Trophoblast cell (in vitro differentiated cells and primary cell): ENCODE measurements at regions not wholly inside any gene's neighbourhood (a gene's known extent, or its start where the extent isn't known, plus 50 kb on each side); places are given as distances from the start of the nearest gene placed in this dataset.

ENCODE experiments used
- DNase-seq, 2 donors: peaks; one replicate each; pipeline ENCODE4 v3.0.0-alpha.2; 2016
- H2AFZ ChIP-seq: 2 replicates; pipeline ENCODE4 v1.6.1; 2013; ENCODE audit warnings: low read length, moderate library complexity, mild to moderate bottlenecking; ENCODE audit not compliant: insufficient read depth, poor library complexity
- H2AK5ac ChIP-seq: 2 replicates; pipeline ENCODE4 v1.6.1; 2013; ENCODE audit warnings: mild to moderate bottlenecking, low read length
- H2BK120ac ChIP-seq: 2 replicates; pipeline ENCODE4 v1.6.1; 2013; ENCODE audit warnings: low read length, mild to moderate bottlenecking, moderate library complexity; ENCODE audit not compliant: insufficient read depth, poor library complexity
- H2BK12ac ChIP-seq: 2 replicates; pipeline ENCODE4 v1.6.1; 2013; ENCODE audit warnings: mild to moderate bottlenecking, low read length, moderate library complexity
- H2BK5ac ChIP-seq: 2 replicates; pipeline ENCODE4 v1.6.1; 2013; ENCODE audit warnings: low read length, low read depth, moderate library complexity, mild to moderate bottlenecking; ENCODE audit not compliant: poor library complexity
- H3K14ac ChIP-seq: 2 replicates; pipeline ENCODE4 v1.6.1; 2013; ENCODE audit warnings: mild to moderate bottlenecking, low read length
- H3K18ac ChIP-seq: 2 replicates; pipeline ENCODE4 v1.6.1; 2013; ENCODE audit warnings: mild to moderate bottlenecking, low read length
- H3K23ac ChIP-seq: 2 replicates; pipeline ENCODE4 v1.6.1; 2013; ENCODE audit warnings: low read length
- H3K27ac ChIP-seq: 2 replicates; pipeline ENCODE4 v1.5.1; 2013; ENCODE audit warnings: low read depth, mild to moderate bottlenecking, inconsistent platforms, low read length, moderate library complexity
- H3K27me3 ChIP-seq: 2 replicates; pipeline ENCODE4 v1.6.1; 2013; ENCODE audit warnings: inconsistent platforms, mild to moderate bottlenecking, low read length, moderate library complexity; ENCODE audit not compliant: insufficient read depth
- H3K36me3 ChIP-seq, 2 experiments: 1 replicate in 1 of 2; 2 replicates in 1 of 2; pipeline ENCODE4 v1.6.1; 2013; ENCODE audit warnings: low read length in 2 of 2, mild to moderate bottlenecking in 2 of 2, moderate library complexity in 1 of 2; ENCODE audit not compliant: insufficient read depth in 2 of 2, control insufficient read depth in 1 of 2
- H3K4ac ChIP-seq: 2 replicates; pipeline ENCODE4 v1.6.1; 2013; ENCODE audit warnings: low read depth, mild to moderate bottlenecking, low read length, moderate library complexity
- H3K4me1 ChIP-seq, 2 experiments: 1 replicate in 1 of 2; 2 replicates in 1 of 2; pipeline ENCODE4 v1.6.1; 2013; ENCODE audit warnings: low read length in 2 of 2, mild to moderate bottlenecking in 2 of 2, moderate library complexity in 1 of 2; ENCODE audit not compliant: insufficient read depth in 2 of 2, control insufficient read depth in 1 of 2
- H3K4me2 ChIP-seq: 2 replicates; pipeline ENCODE4 v1.6.1; 2013; ENCODE audit warnings: inconsistent platforms, mild to moderate bottlenecking, low read length, moderate library complexity
- H3K4me3 ChIP-seq: 2 replicates; pipeline ENCODE4 v1.5.1; 2013; ENCODE audit warnings: mild to moderate bottlenecking, low read depth, low read length, inconsistent platforms
- H3K79me1 ChIP-seq: one replicate; pipeline ENCODE4 v1.6.1; 2013; ENCODE audit warnings: low read length
- H3K79me2 ChIP-seq: 2 replicates; pipeline ENCODE4 v1.6.1; 2013; ENCODE audit warnings: low read length, mild to moderate bottlenecking; ENCODE audit not compliant: control insufficient read depth, insufficient read depth, poor library complexity
- H3K9ac ChIP-seq: 2 replicates; pipeline ENCODE4 v1.6.1; 2013; ENCODE audit warnings: mild to moderate bottlenecking, low read length
- H3K9me3 ChIP-seq: 2 replicates; pipeline ENCODE4 v1.6.1; 2013; ENCODE audit warnings: low read depth, mild to moderate bottlenecking, control low read depth, inconsistent platforms, low read length; ENCODE audit not compliant: insufficient read depth
- H4K12ac ChIP-seq: 2 replicates; pipeline ENCODE4 v1.6.1; 2013; ENCODE audit warnings: low read depth, mild to moderate bottlenecking, low read length, moderate library complexity
- H4K8ac ChIP-seq: 2 replicates; pipeline ENCODE4 v1.6.1; 2013; ENCODE audit warnings: low read depth, mild to moderate bottlenecking, low read length, moderate library complexity
- H4K91ac ChIP-seq: one replicate; pipeline ENCODE4 v1.6.1; 2013; ENCODE audit warnings: low read depth, mild to moderate bottlenecking, low read length, moderate library complexity
- WGBS: extraction: QIAGEN DNeasy Blood & Tissue Kit; methylation state at CpG from one replicate; pipeline ENCODE4 v1.1.7; 2013; ENCODE audit warnings: missing lambda C conversion rate; ENCODE audit not compliant: insufficient read length, insufficient coverage; ENCODE audit errors: extremely low coverage; 5-methylcytosine and 5-hydroxymethylcytosine counted together

DNA sequence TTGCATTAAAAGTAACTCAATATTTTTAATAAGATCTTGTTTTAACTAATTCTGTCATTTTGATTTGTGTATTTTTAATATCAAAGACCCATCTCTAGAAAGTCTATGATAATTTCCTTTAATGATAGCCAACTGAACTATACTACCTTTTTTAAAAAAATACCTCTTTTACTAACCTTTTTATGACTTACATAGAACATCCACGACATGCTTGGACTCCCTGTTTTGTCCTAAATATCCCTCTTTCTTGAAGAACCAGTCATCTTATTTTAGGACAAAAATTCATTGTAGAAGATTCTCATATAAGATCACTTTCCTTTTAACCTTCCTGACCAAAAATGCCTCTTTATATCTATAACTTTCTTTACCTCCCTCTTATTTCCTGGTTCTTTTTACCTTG lies 76.8 kb upstream of the GC start:
- Histone ChIP-seq H3K27ac (no peak overlapping the region), H3K4ac (no peak overlapping the region), H3K9ac (no peak overlapping the region), H2AFZ (no peak overlapping the region), H3K14ac (no peak overlapping the region), H2BK12ac (no peak overlapping the region), H3K79me2 (no peaks in the 10 kb centered on the region), H3K18ac (no peak overlapping the region), H4K12ac (no peak overlapping the region), H3K4me1 (peaks cover 0 to 2% of the 10 kb centered on the region in 2 experiments), H3K36me3 (peaks cover 0 to 2% of the 10 kb centered on the region in 2 experiments), H2BK120ac (no peak overlapping the region), H3K23ac (no peak overlapping the region), H2AK5ac (no peak overlapping the region), H3K27me3 (no peaks in the 10 kb centered on the region), H4K91ac (no peak overlapping the region), H2BK5ac (no peak overlapping the region), H4K8ac (no peak overlapping the region), H3K79me1 (peaks cover 2% of the 10 kb centered on the region), H3K9me3 (peaks cover 10% of the 10 kb centered on the region), H3K4me2 (no peak overlapping the region), H3K4me3 (no peak overlapping the region)
- DNase-seq: no peak
- no CpG with 5 or more reads among the region's 1 CpG for WGBS

DNA sequence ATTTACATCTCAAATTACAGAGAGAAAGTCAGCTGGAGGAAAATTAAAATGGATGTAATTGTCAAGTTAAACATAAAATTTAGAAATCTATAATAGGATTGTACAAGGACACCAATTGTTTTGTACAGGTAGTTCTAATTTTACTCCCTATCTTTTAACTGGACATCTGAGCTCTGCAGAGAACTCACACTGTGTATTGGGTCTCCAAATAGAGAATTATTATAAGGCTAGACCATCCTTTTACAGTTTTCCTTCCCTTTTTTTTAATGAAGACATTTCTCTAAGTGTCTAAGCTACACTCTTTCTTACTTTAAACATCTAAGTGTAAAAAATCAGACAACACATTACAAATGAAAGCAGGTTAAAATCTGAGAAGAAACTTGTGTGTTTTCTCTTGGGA lies 78.4 kb upstream of the GC start:
- no peak overlapping the region for H3K4me3 ChIP-seq
- peaks cover 10% of the 10 kb centered on the region for H3K9me3 ChIP-seq
- DNase-seq: no peak
- H2BK120ac ChIP-seq: no peak overlapping the region
- H3K27me3 ChIP-seq: no peaks in the 10 kb centered on the region
- no peak overlapping the region for H3K23ac ChIP-seq
- no peak overlapping the region for H4K91ac ChIP-seq
- H3K4me1 ChIP-seq: no peaks in the 10 kb centered on the region
- peaks cover 2% of the 10 kb centered on the region for H3K79me1 ChIP-seq
- no peak overlapping the region for H3K18ac ChIP-seq
- H3K4me2 ChIP-seq: no peak overlapping the region
- H3K36me3 ChIP-seq: peaks cover 0 to 2% of the 10 kb centered on the region in 2 experiments
- H4K12ac ChIP-seq: no peak overlapping the region
- no peak overlapping the region for H2AK5ac ChIP-seq
- H3K14ac ChIP-seq: no peak overlapping the region
- H3K9ac ChIP-seq: no peak overlapping the region
- no peak overlapping the region for H2AFZ ChIP-seq
- H4K8ac ChIP-seq: no peak overlapping the region
- no peak overlapping the region for H3K27ac ChIP-seq
- H2BK12ac ChIP-seq: no peak overlapping the region
- no peaks in the 10 kb centered on the region for H3K79me2 ChIP-seq
- H3K4ac ChIP-seq: no peak overlapping the region
- no peak overlapping the region for H2BK5ac ChIP-seq

DNA sequence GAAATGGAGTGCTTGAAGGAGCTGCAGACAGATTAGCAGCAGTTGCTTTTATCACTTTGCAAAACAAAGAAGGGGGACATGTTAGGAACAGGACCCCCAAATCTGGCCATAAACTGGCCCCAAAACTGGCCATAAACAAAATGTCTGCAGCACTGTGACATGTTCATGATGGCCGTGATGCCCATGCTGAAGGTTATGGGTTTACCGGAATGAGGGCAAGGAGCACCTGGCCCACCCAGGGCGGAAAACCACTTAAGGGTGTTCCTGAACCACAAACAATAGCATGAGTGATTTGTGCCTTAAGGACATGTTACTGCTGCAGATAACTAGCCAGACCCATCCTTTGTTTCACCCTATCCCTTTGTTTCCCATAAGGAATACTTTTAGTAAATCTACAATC lies 79.6 kb upstream of the GC start:
- H2AFZ ChIP-seq: no peak overlapping the region
- no peak overlapping the region for H3K4ac ChIP-seq
- no peak overlapping the region for H3K4me2 ChIP-seq
- peaks cover 0 to 2% of the 10 kb centered on the region in 2 experiments for H3K36me3 ChIP-seq
- H3K79me1 ChIP-seq: no peaks in the 10 kb centered on the region
- H3K18ac ChIP-seq: no peak overlapping the region
- no peak overlapping the region for H4K91ac ChIP-seq
- DNase-seq: no peak
- peaks cover 10% of the 10 kb centered on the region for H3K9me3 ChIP-seq
- no peaks in the 10 kb centered on the region for H3K4me1 ChIP-seq
- H2BK12ac ChIP-seq: no peak overlapping the region
- H4K8ac ChIP-seq: no peak overlapping the region
- H2AK5ac ChIP-seq: no peak overlapping the region
- no peak overlapping the region for H3K23ac ChIP-seq
- WGBS: no CpG with 5 or more reads among the region's 3 CpGs
- no peak overlapping the region for H2BK5ac ChIP-seq
- no peak overlapping the region for H3K4me3 ChIP-seq
- H3K79me2 ChIP-seq: no peaks in the 10 kb centered on the region
- no peak overlapping the region for H3K9ac ChIP-seq
- no peak overlapping the region for H3K27ac ChIP-seq
- no peak overlapping the region for H3K14ac ChIP-seq
- no peak overlapping the region for H4K12ac ChIP-seq
- H3K27me3 ChIP-seq: no peaks in the 10 kb centered on the region
- H2BK120ac ChIP-seq: no peak overlapping the region

DNA sequence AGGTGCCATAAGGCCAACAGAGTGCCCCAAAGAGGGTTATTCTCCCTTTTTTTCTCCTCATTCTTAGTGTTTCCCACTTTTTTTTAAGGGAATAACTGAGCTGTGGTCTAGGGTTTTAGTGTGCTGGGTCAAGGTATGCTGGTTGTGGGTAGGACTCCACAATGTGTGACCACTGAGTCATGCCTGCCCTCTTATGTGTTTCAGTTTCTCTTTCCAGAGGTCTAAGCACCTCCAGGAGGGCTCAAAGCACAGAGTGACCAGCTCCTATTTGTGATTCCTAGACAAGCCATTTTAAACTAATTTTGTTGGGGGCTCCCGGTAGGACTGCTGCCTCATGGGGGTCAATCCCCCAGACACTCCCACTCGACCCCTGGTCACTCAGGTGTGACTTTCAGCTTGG lies 80.5 kb upstream of the GC start:
- Histone ChIP-seq H4K12ac (no peak overlapping the region), H2AFZ (no peak overlapping the region), H2BK5ac (no peak overlapping the region), H3K79me1 (no peaks in the 10 kb centered on the region), H2BK12ac (no peak overlapping the region), H3K23ac (no peak overlapping the region), H3K27me3 (no peaks in the 10 kb centered on the region), H4K91ac (no peak overlapping the region), H3K4me2 (no peak overlapping the region), H3K9me3 (peaks cover 10% of the 10 kb centered on the region), H3K9ac (no peak overlapping the region), H3K4ac (no peak overlapping the region), H2BK120ac (no peak overlapping the region), H3K4me3 (no peak overlapping the region), H2AK5ac (no peak overlapping the region), H3K36me3 (peaks cover 0 to 2% of the 10 kb centered on the region in 2 experiments), H4K8ac (no peak overlapping the region), H3K27ac (no peak overlapping the region), H3K79me2 (no peaks in the 10 kb centered on the region), H3K4me1 (no peaks in the 10 kb centered on the region), H3K14ac (no peak overlapping the region), H3K18ac (no peak overlapping the region)
- no peak for DNase-seq
- WGBS: no CpG with 5 or more reads among the region's 2 CpGs
